ENCODE measurements at regions not wholly inside any gene's neighbourhood (a gene's known extent, or its start where the extent isn't known, plus 50 kb on each side); places are given as distances from the start of the nearest gene placed in this dataset.

GRCh38 chr7:45293295-45293942 lies 135.8 kb downstream of the RAMP3 start:
- no peak for TF ChIP-seq CTCF (IDR thresholded peaks at IDR 0.05)
- TF ChIP-seq EZH2 (IDR thresholded peaks at IDR 0.05) = no peak
- TF ChIP-seq EZH2phosphoT487 (IDR thresholded peaks at IDR 0.05) = no peak

Measured in neural progenitor cell (in vitro differentiated cells).